GM18502 (cell line): ENCODE measurements at regions not wholly inside any gene's neighbourhood (a gene's known extent, or its start where the extent isn't known, plus 50 kb on each side); places are given as distances from the start of the nearest gene placed in this dataset.

Experiments
- ATAC-seq: cut with Tn5 transposase; IDR thresholded peaks from one replicate; pipeline ENCODE4 v1.9.1; 2021; ENCODE audit warnings: mild to moderate bottlenecking; ENCODE audit not compliant: unreplicated experiment, poor library complexity

DNA sequence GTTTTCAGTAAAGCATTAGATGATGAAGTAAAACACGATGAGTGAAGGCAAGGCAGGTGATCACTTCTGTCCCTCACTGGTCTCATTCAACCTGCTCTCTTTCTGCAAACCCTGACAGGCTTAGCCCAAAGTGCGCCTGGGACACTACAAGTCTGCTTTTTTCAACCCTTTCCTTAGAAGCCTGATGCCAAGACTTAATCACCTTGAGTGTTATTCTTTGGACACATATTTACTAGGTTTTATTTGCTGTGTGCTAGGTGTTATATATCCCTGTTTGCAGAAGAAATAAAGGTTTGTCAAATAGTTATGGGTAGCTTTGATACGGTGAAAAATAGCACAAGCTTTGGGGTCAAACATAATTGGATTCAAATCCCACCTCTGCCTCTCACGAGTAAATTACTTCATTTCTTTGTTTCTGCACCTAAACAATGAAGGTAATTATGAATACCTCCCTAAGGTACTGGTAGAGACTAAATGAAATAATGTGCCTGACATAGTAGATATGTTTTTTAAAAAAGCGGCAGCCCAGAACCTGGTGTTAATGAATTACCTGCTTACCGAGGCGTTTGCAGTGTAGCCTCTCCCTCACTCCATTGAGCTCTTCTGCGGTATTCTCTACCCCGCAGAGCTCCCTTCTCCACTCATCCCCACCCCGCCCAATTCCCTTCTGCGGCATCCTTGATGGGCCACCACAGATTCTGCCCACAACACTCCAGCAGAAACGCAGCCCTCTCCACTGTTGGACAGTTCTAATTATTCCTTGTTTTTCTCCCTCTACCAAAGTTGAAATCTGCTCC lies 269.0 kb upstream of the TPM1 start:
- ATAC-seq: no peak

DNA sequence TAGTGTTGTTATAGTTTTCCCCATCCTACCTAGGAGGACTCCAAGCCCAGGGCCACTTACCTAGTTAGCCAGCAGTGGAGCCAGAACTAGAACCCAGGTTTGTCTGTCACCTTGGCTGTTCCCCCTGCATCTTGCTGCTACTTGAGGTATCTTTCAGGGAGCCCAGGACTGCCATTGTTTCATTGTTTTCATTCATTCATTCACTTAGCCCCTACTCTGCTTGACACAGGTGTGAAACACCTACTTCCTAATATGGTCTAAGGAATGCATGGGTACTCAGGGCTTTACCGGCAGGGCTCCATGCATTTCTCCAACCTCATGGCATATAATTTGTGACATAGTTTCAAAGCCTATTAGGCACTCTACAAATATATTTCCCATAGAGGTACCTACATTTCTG lies 266.6 kb upstream of the TPM1 start:
- no peak for ATAC-seq

DNA sequence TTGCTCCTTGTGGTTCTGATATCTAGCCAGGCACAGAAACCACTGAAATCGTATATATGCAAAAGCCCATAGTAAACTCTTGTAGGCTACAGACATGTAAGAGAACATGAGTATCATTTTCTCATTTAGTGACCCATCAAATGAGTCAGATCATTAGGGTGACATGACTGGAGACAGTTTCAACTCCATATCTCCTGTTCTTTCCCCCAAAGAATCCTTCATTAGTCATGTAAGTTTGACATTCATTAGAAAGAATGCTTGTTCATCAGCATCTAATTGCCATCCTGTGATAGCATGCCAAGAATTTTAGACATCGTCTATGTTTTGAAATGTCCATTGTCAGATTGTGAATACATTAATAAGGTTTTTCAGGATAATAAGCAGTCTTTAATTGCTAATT lies 264.9 kb upstream of the TPM1 start:
- ATAC-seq: no peak

- ATAC-seq: no peak
Measured at GRCh38 chr15:62779036-62779770, 263.3 kb upstream of the TPM1 start.

DNA sequence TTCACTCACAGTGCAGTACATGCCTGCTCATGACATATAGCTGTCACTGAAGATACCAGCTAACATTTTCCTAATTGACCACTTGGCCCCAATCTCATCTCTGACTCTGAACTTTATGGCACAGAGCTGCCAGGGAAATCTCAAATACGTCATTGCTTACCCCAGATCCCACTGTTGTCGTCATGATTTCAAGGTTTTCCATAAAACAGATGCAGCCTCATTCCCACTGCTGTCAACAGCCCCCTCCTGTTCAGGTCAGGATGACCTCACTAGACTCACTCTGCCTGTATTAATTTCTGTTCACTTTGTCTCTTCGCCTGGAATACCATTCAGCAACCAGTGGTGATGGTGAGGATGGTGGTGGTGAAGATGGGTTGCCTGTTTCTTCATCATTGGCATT lies 262.6 kb upstream of the TPM1 start:
- ATAC-seq: no peak

- ATAC-seq: no peak
Measured at GRCh38 chr15:62781081-62781497, 261.5 kb upstream of the TPM1 start.

DNA sequence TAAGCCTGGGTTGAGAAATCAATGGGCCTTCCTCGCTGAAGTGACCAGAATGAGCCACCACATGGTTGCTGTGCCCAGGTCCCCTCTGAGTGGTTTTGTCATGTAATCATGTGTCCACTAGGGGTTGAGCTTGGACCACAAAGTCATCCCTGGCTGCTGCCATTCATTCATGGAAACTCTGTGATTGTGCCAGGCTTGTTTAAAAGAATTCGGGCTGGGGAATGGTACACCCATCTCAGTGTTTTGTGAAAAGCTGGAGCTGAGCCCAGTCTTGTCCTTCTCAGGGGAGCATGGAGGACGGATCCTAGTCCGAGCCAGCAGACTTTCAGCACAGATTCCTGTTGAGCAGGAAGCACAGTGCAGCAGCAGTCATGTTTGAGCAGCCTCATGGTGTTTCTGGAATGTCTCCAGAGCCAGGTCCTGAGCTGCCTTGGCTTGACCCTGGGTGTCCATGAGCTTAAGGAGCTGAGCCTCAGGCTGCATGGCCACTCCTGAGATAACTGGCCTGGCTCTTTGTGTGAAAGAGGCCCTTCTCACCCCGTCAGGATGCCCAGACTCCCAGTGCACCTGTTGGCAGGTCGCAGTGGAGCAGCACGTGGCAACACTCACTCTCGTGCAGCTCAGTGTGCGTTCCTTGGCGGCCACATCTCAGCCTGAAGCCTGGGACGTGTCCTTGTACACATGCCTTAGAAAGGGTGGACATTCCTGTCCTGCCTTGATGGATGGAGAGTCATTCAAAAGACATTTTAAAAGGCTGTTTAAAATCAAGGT lies 260.3 kb upstream of the TPM1 start:
- no peak for ATAC-seq

GRCh38 chr15:62782896-62783295 lies 259.7 kb upstream of the TPM1 start:
- ATAC-seq: no peak

DNA sequence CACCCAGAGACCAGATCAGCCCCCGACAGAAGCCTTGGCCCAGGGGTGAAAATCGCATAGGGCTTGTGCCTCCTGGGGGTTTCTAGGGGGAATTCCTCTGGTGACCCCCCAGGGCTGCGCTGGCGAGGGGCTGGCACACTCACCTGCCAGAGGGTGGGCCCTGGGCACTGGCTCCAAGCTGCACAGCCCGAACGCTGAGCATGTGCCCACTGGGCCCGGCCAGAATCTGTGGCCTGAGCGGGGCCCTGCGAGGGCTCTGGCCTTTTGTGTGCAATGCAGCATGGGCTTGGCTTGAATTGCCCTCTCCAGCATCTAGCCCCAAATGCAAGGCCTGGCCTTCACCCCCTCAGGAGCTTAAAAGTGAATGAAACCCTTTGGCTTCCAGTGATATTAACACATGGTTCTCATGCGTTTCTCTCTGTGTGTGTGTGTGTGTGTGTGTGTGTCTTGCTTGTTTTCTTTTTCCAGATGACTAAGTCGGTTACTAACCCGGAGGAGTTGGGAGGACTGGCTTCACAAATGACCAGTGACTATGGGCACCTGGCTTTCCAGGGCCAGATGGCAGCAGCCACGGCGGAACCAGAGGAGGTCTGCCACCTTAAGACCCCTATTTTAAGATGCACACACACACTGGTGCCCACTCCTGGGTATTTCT lies 259.1 kb upstream of the TPM1 start:
- ATAC-seq: no peak

GRCh38 chr15:62785881-62786828 lies 256.4 kb upstream of the TPM1 start:
- ATAC-seq: no peak

GRCh38 chr15:62787401-62787800 lies 255.1 kb upstream of the TPM1 start:
- no peak for ATAC-seq

DNA sequence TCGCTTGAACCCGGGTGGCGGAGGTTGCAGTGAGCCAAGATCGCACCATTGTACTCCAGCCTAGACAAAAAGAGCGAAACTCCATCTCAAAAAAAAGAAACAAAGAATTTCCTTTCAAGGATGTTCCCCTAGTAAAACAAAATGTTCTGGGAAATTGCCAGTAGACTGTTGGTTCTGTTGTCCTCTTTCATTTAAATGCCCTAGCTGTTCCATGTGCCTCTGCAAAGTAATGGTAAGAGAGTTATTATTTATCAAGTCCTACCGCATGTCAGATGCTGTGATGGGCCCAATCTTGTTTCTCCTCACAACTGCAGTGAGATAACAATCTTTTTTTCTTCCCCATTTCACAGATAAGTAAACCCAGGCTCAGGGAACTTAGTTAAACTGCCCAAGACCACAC lies 254.3 kb upstream of the TPM1 start:
- ATAC-seq: no peak

GRCh38 chr15:62790546-62790945 lies 252.0 kb upstream of the TPM1 start:
- no peak for ATAC-seq

GRCh38 chr15:62791694-62792093 lies 250.9 kb upstream of the TPM1 start:
- no peak for ATAC-seq

DNA sequence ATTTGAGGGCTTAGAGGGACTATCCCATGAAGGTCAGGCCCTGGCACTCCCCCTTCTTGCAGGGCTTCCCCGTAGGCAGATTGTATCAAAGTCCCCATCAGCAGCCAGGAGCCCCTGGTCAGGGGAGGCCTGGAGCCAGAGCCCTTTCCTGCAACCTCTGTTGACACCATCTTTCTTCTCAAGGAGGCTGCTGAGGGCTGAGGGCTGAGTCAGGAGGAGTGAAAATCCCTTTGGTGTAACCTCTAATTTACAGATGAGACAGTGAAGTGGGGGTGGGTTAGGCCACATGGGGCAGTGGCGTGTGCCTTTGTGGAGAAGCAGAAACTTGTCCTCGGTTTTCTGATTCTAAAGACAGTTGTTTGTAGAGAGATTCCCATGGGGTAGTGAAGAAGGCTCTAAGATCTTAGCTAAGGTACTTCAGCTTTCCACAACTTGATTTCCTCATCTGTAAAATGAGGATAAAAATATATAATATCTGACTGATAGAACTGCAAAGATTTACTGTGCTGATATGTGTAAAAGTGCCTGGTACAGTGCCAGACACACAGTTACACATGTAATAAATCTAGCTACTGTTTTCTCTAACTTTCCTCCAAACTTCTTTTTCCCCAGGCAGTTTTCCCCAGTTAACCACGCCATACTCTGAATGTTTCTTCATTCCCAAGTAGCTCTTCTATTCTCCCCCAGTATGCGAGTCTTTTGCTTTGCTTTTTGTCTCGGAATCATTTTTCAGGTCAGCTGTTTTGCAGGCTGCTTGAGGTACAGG lies 249.4 kb upstream of the TPM1 start:
- ATAC-seq: no peak

GRCh38 chr15:62793752-62794144 lies 248.8 kb upstream of the TPM1 start:
- no peak for ATAC-seq

GRCh38 chr15:62795171-62795570 lies 247.4 kb upstream of the TPM1 start:
- no peak for ATAC-seq

GRCh38 chr15:62795700-62796695 lies 246.5 kb upstream of the TPM1 start:
- no peak for ATAC-seq
